B cell (primary cell): ENCODE measurements at regions not wholly inside any gene's neighbourhood (a gene's known extent, or its start where the extent isn't known, plus 50 kb on each side); places are given as distances from the start of the nearest gene placed in this dataset.
"Not testable (repeated sequence)": the region's sequence is repeated elsewhere in the genome, so short reads cannot be mapped to it uniquely, and the experiment has no call there.

Source experiments
- ATAC-seq: fragments of 200-7000 bp; cut with Tn5 transposase; one replicate; pipeline ENCODE4 v1.10.0; 2021; ENCODE audit warnings: low read depth, mild to moderate bottlenecking, moderate number of reproducible peaks, moderate library complexity
- CTCF ChIA-PET: fragments of 350-600 bp; sonication (Branson Sonifier 250); formaldehyde crosslinking; loops from one replicate; lab custom pipeline; 2021; ENCODE audit warnings: antibody characterized with exemption, inconsistent platforms; lab: Charles Lee
- POLR2A ChIA-PET: fragments of 350-600 bp; sonication (Branson Sonifier 250); formaldehyde crosslinking; loops from one replicate; lab custom pipeline; 2021; ENCODE audit warnings: antibody characterized with exemption; lab: Charles Lee
- DNase-seq: peaks from one replicate; pipeline ENCODE4 v3.0.0; 2013
- H2AFZ ChIP-seq: 2 replicates; pipeline ENCODE4 v1.6.1; 2012; ENCODE audit warnings: mild to moderate bottlenecking, low read depth, low read length; ENCODE audit not compliant: insufficient read depth, poor library complexity, severe bottlenecking
- H3K27ac ChIP-seq, 2 donors: 1 replicate in 1 of 2; 2 replicates in 1 of 2; pipeline ENCODE4 v1.5.1; 2012 to 2013; ENCODE audit warnings: low read length in 2 of 2, mild to moderate bottlenecking in 2 of 2, moderate library complexity in 1 of 2
- H3K27me3 ChIP-seq, 4 experiments: fragments of 200-600 bp in 1 of 4; sonication (generic) in 1 of 4; replicated peaks in 1 of 4; 1 replicate in 2 of 4; 2 replicates in 2 of 4; pipeline versions ENCODE4 v1.6.1 to v1.7.0; 2013 to 2016; ENCODE audit warnings: low read length in 3 of 4, mild to moderate bottlenecking in 2 of 4, mixed read lengths in 1 of 4, moderate library complexity in 1 of 4; ENCODE audit not compliant: insufficient read depth in 4 of 4, control insufficient read depth in 3 of 4; ENCODE audit errors: control extremely low read depth in 1 of 4
- H3K36me3 ChIP-seq, 2 experiments: replicated peaks in 1 of 2; 1 replicate in 1 of 2; 2 replicates in 1 of 2; pipeline versions ENCODE4 v1.6.1 to v1.7.1; 2013; ENCODE audit warnings: low read length in 1 of 2; ENCODE audit not compliant: insufficient read depth in 2 of 2, control insufficient read depth in 1 of 2; ENCODE audit errors: control extremely low read depth in 1 of 2, extremely low read depth in 1 of 2
- H3K4me1 ChIP-seq, 2 donors: fragments of 200-600 bp in 1 of 2; sonication (generic) in 1 of 2; 1 replicate in 1 of 2; 2 replicates in 1 of 2; pipeline versions ENCODE4 v1.5.1 to v1.6.1; 2013 to 2017; ENCODE audit warnings: low read length in 2 of 2; ENCODE audit not compliant: control insufficient read depth in 2 of 2, insufficient read depth in 2 of 2
- H3K4me2 ChIP-seq: replicated peaks from 2 replicates; pipeline ENCODE3; 2012; ENCODE audit warnings: mild to moderate bottlenecking, low read depth, low read length; ENCODE audit not compliant: poor library complexity, severe bottlenecking
- H3K4me3 ChIP-seq, 5 experiments: fragments of 200-600 bp in 1 of 5; sonication (generic) in 1 of 5; 1 replicate in 3 of 5; 2 replicates in 2 of 5; pipeline versions ENCODE4 v1.5.1 to v1.7.0; 2011 to 2016; ENCODE audit warnings: low read length in 4 of 5, mild to moderate bottlenecking in 4 of 5, low read depth in 2 of 5, control low read depth in 1 of 5, moderate library complexity in 1 of 5; ENCODE audit not compliant: insufficient read depth in 1 of 5; ENCODE audit errors: control extremely low read depth in 1 of 5, extremely low read depth in 1 of 5
- H3K79me2 ChIP-seq: fragments of 200-600 bp; sonication (generic); one replicate; pipeline ENCODE4 v1.6.0; 2016; ENCODE audit warnings: low read length; ENCODE audit not compliant: control insufficient read depth, insufficient read depth
- H3K9ac ChIP-seq: fragments of 200-600 bp; sonication (generic); 2 replicates; pipeline ENCODE4 v1.6.1; 2017; ENCODE audit warnings: mild to moderate bottlenecking, low read length, moderate library complexity
- H3K9me3 ChIP-seq, 3 donors: one replicate each; pipeline versions ENCODE4 v1.6.1 to v1.7.1; 2013; ENCODE audit warnings: low read length in 2 of 3; ENCODE audit not compliant: control insufficient read depth in 2 of 3, insufficient read depth in 1 of 3; ENCODE audit errors: control extremely low read depth in 1 of 3
- H4K20me1 ChIP-seq: 2 replicates; pipeline ENCODE4 v1.6.0; 2012; ENCODE audit warnings: mild to moderate bottlenecking, low read length; ENCODE audit not compliant: insufficient read depth, control insufficient read depth, poor library complexity, severe bottlenecking
- H3K27ac Mint-ChIP-seq: one replicate; pipeline ENCODE4 v1.8.0; 2021; ENCODE audit warnings: mixed read lengths
- H3K27me3 Mint-ChIP-seq: one replicate; pipeline ENCODE4 v1.8.0; 2021; ENCODE audit warnings: mixed read lengths
- H3K4me1 Mint-ChIP-seq: one replicate; pipeline ENCODE4 v1.8.0; 2021; ENCODE audit warnings: mixed read lengths
- H3K4me3 Mint-ChIP-seq: one replicate; pipeline ENCODE4 v1.8.0; 2021; ENCODE audit warnings: mixed read lengths
- H3K9me3 Mint-ChIP-seq: one replicate; pipeline ENCODE4 v1.8.0; 2022; ENCODE audit warnings: mixed read lengths; ENCODE audit not compliant: insufficient read depth
- WGBS: methylation state at CpG from one replicate; pipeline ENCODE4 v1.1.5; 2013; ENCODE audit warnings: missing lambda C conversion rate; ENCODE audit not compliant: insufficient coverage; 5-methylcytosine and 5-hydroxymethylcytosine counted together
- intact Hi-C: fragments of 100-400 bp; cut with micrococcal nuclease; formaldehyde crosslinking; loops from one replicate; pipeline ENCODE4 v1.10.0; 2022

DNA sequence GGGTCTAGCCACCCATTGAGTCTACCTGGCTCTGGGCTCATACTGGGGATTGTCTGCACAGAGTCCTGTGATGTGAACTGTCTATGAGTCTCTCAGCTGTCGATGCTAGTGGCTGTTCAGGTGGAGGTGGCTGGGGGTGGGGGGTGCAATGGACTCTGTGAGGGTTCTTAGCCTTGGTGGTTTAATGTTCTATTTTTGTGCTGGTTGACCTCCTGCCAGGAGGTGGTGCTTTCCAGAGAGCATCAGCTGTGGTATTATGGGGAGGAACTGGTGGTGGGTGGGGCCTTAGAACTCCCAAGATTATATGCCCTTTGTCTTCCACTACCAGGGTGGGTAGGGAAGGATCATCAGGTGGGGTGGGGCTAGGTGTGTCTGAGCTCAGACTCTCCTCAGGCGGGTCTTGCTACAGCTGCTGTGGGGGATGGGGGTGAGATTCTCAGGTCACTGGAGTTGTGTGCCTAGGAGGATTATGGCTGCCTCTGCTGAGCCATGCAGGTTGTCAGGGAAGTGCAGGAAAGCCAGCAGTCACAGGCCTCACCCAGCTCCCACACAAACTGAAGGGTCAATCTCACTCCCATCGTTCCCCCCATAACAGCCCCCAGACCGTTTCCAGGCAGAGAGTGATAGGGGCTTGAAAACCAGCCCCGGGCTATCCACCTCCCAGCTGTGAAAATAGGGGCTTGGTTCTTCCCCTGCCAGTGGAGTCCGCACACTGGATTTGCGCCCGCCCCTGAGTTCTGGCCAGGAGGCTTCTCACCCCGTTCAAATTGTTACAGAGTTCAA is 104.0 kb upstream of the EPB41L4A start:
- Histone ChIP-seq H3K27ac (peak overlapping the region; percentile 76 to 89), H2AFZ (peak overlapping the region; percentile 46), H3K4me3 (peak overlapping the region in 2 of 5 experiments; percentile 27 to 63), H3K79me2 (peaks cover 43% of the 10 kb centered on the region), H3K9ac (peak overlapping the region; percentile 66), H3K4me1 (peaks cover 76 to 80% of the 10 kb centered on the region in 2 donors), H3K4me2 (peak overlapping the region; percentile 66)
- ATAC-seq (peak; percentile 50), DNase-seq (peak; percentile 37)
- not testable (repeated sequence) for H3K36me3 ChIP-seq, H3K27me3 Mint-ChIP-seq, H3K27me3 ChIP-seq, H3K9me3 Mint-ChIP-seq, H3K9me3 ChIP-seq, H4K20me1 ChIP-seq
- Mint-ChIP-seq H3K4me1 (peaks cover 95% of the 10 kb centered on the region), H3K4me3 (peak overlapping the region; percentile 79), H3K27ac (peak overlapping the region; percentile 95)
- 64% methylated on average over 7 of the region's 9 CpGs for WGBS
- ChIA-PET CTCF (interaction anchor here (0.6 to 3.0 kb wide), 12 partner anchors 9 to 400 kb away, joined by 3 to 17 read pairs (median 6); no protein-coding TSS in a partner anchor), POLR2A (interaction anchor here (1.4 kb wide), 2 partner anchors 10 to 102 kb away, joined by 3 read pairs; no protein-coding TSS in a partner anchor)
- intact Hi-C loops, result loop anchor here (2.0 to 10.0 kb wide), 5 partner anchors 102 to 1011 kb away; partner anchors contain the start of genes SRP19, STARD4 and YTHDC2

DNA sequence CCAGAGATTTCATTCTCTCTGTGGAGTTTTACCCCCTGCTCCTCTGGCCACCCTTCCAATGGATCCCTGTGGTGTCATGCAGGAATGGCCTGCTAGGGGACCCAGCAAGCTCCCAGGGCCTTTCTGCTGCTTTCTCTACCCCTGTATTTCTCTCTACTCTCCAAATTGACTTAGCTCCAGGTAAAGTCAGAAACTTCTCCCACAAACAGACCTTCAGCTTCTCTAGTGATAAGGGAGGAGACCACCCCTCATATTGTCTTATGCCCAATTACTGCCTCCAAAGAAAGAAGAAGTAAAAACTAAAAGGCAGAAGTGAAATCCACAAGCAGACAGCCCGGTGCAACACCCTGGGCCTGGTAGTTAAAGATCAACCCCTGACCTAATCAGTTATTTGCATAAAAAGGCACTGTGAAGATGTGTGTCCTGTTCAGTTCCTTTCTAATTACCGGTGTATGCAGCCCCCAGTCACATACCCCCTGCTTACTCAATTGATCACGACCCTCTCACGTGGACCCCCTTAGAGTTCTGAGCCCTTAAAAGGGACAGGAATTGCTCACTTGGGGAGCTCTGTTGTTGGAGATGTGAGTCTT is 104.7 kb upstream of the EPB41L4A start:
- Histone ChIP-seq H3K27ac (peak overlapping the region; percentile 76 to 89), H3K79me2 (peaks cover 43% of the 10 kb centered on the region), H3K4me2 (peak overlapping the region; percentile 71), H3K4me3 (peak overlapping the region in 4 of 5 experiments; percentile 40 to 63 (median 53)), H2AFZ (peak overlapping the region; percentile 36), H3K4me1 (peaks cover 82 to 85% of the 10 kb centered on the region in 2 donors), H3K9ac (peak overlapping the region; percentile 66)
- peak; percentile 74 for DNase-seq
- not testable (repeated sequence) for H3K27me3 Mint-ChIP-seq, H3K27me3 ChIP-seq, H3K9me3 ChIP-seq, H3K9me3 Mint-ChIP-seq, H4K20me1 ChIP-seq, H3K36me3 ChIP-seq
- H3K4me1 Mint-ChIP-seq, result peaks cover 95% of the 10 kb centered on the region
- H3K4me3 Mint-ChIP-seq, result peak overlapping the region; percentile 72
- peak; percentile 62 for ATAC-seq
- WGBS, result no CpG with 5 or more reads among the region's 4 CpGs
- intact Hi-C loops, result loop anchor here (2.0 to 10.0 kb wide), 5 partner anchors 103 to 1011 kb away; partner anchors contain the start of genes SRP19, STARD4 and YTHDC2
- POLR2A ChIA-PET, result interaction anchor here (1.4 kb wide), 1 partner anchor 9 kb away, joined by 3 read pairs; no protein-coding TSS in a partner anchor
- CTCF ChIA-PET, result interaction anchor here (0.7 to 3.0 kb wide), 6 partner anchors 9 to 399 kb away, joined by 3 to 17 read pairs (median 6); no protein-coding TSS in a partner anchor
- H3K27ac Mint-ChIP-seq, result peak overlapping the region; percentile 95
